ENCODE measurements at regions not wholly inside any gene's neighbourhood (a gene's known extent, or its start where the extent isn't known, plus 50 kb on each side); places are given as distances from the start of the nearest gene placed in this dataset.
A peak's percentile ranks its signal among the peaks of the same experiment; 100 is the strongest.

DNA sequence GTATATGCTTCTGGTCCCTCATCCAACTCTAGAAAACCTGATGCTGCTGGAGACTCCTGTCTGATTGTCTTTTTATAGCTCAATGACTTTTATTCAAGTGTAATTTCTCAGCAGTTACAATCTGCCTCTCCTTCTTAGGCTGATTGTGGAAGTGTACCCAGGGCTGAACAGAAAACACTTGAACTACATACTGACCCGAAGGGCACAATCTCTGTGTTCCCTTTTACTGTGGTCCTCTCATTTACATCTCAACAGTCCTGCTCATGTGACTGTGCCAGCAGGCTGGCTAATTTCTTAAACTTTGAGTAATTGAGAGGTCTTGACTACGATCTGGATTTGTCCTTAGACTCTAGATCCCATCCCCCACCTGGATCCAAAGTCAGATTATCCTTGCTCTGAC is 863.4 kb downstream of the PDHA2 start:
- Histone ChIP-seq H3K36me3 (replicated peaks; ENCODE audit: control insufficient read depth, insufficient read depth, low read length) (no peaks in the 10 kb centered on the region), H3K27me3 (ENCODE audit: control insufficient read depth, insufficient read depth, low read length) (no peaks in the 10 kb centered on the region), H3K4me3 (ENCODE audit: insufficient read depth, low read depth, low read length) (no peak overlapping the region)
- no peak for DNase-seq

DNA sequence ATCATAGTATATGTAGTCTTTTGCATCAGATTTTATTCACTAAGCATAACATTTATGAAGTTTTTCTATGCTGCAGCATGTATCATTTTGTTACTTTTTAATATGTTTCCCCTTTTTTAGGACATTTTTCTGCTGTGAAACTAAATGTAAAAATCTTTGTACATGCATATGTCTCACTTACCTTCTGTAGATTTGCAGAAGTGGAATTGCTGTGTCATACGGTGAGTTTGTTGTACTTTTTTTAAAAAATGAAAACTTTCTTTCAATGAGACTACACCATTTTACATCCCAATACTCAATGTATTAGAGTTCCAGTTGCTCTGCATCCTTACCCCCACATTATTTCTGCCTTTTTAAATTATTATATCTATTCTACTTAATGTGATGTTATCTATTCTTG is 868.9 kb downstream of the PDHA2 start:
- DNase-seq: no peak
- Histone ChIP-seq H3K4me3 (ENCODE audit: insufficient read depth, low read depth, low read length) (no peak overlapping the region), H3K36me3 (replicated peaks; ENCODE audit: control insufficient read depth, insufficient read depth, low read length) (no peaks in the 10 kb centered on the region), H3K27me3 (ENCODE audit: control insufficient read depth, insufficient read depth, low read length) (no peaks in the 10 kb centered on the region)

DNA sequence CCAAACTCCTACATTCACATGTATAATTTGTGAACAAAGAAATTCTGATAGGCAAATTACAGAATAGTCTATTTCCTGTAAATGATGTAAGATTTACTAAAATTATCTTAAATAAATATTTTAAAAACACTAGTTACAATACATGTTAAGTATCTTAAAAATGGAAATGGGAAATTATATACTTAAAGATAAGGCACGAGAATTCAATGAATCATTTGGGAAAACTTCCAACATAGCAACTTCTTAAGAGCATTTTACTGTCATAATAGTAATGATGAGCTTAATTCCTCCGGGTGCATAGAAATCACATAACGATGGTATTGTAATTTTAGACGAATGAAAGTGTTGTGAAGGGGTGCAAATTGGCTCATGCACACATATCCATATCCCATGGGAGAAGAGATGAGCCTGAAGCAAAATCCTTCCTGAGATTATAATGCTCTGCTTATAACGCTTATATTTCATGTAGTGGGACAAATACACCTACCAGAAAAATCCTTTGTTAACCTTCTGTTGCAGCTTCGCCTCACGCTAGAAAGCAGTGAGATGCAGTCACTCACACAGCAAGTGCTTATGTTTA is 873.5 kb downstream of the PDHA2 start:
- no peaks in the 10 kb centered on the region for H3K27me3 ChIP-seq (ENCODE audit: control insufficient read depth, insufficient read depth, low read length)
- DNase-seq: no peak
- no peaks in the 10 kb centered on the region for H3K36me3 ChIP-seq (replicated peaks; ENCODE audit: control insufficient read depth, insufficient read depth, low read length)
- no peak overlapping the region for H3K4me3 ChIP-seq (ENCODE audit: insufficient read depth, low read depth, low read length)

DNA sequence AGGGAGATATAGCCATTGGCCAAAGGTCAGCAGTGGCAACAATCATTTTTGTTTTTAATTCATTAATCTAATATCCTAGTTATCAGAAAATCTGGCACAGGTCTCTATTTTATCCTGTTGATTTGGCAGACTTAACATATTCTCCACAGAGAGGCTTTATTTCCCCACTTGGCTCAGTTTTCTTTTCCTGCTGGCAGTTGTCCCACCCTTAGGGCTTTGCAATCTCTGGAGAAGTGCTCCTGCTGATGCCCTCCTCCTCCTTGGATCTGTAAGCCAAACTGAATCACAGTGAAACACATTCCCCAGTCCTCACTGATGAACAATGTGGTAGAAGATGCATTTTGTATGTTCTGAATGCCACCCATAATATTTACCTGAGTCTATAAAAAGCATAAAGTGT is 889.7 kb downstream of the PDHA2 start:
- Histone ChIP-seq H3K27me3 (ENCODE audit: control insufficient read depth, insufficient read depth, low read length) (no peaks in the 10 kb centered on the region), H3K4me3 (ENCODE audit: insufficient read depth, low read depth, low read length) (no peak overlapping the region), H3K36me3 (replicated peaks; ENCODE audit: control insufficient read depth, insufficient read depth, low read length) (peaks cover 3% of the 10 kb centered on the region)
- DNase-seq: no peak

- H3K4me3 ChIP-seq (ENCODE audit: insufficient read depth, low read depth, low read length): no peak overlapping the region
- H3K27me3 ChIP-seq (ENCODE audit: control insufficient read depth, insufficient read depth, low read length): no peaks in the 10 kb centered on the region
- DNase-seq: no peak
- peaks cover 3% of the 10 kb centered on the region for H3K36me3 ChIP-seq (replicated peaks; ENCODE audit: control insufficient read depth, insufficient read depth, low read length)
Measured at GRCh38 chr4:96730432-96730831, 890.5 kb downstream of the PDHA2 start.

DNA sequence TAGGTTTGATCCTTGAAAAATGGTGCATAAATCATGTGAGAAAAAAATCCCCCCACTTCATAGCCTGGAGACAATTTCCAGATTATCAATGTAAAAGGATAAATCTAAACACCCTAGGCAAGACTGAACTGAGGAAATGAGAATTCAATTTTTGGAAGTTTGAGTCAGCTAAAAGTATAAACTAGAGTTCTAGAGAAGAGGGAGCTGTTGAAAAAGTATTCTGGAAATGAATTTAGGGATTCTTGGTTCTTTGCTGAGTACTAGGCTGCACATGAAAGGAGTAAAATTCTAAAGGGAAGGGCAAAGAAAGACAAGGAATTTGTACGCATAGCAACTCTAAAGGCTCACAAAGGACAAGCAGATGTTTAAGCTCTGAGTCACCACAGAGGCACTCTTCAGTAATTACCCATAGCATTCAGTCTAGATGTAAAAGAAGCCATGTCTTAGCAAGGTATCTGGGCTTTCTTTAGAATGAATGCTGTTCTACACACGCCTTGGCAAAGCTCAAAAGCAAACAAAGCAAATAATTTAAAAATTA is 896.5 kb downstream of the PDHA2 start:
- Histone ChIP-seq H3K27me3 (ENCODE audit: control insufficient read depth, insufficient read depth, low read length) (no peaks in the 10 kb centered on the region), H3K36me3 (replicated peaks; ENCODE audit: control insufficient read depth, insufficient read depth, low read length) (peaks cover 3% of the 10 kb centered on the region), H3K4me3 (ENCODE audit: insufficient read depth, low read depth, low read length) (no peak overlapping the region)
- DNase-seq: peak; percentile 48

- H3K36me3 ChIP-seq (replicated peaks; ENCODE audit: control insufficient read depth, insufficient read depth, low read length): peaks cover 1% of the 10 kb centered on the region
- DNase-seq: no peak
- no peaks in the 10 kb centered on the region for H3K27me3 ChIP-seq (ENCODE audit: control insufficient read depth, insufficient read depth, low read length)
- no peak overlapping the region for H3K4me3 ChIP-seq (ENCODE audit: insufficient read depth, low read depth, low read length)
Measured at GRCh38 chr4:96739101-96739500, 899.2 kb downstream of the PDHA2 start.

DNA sequence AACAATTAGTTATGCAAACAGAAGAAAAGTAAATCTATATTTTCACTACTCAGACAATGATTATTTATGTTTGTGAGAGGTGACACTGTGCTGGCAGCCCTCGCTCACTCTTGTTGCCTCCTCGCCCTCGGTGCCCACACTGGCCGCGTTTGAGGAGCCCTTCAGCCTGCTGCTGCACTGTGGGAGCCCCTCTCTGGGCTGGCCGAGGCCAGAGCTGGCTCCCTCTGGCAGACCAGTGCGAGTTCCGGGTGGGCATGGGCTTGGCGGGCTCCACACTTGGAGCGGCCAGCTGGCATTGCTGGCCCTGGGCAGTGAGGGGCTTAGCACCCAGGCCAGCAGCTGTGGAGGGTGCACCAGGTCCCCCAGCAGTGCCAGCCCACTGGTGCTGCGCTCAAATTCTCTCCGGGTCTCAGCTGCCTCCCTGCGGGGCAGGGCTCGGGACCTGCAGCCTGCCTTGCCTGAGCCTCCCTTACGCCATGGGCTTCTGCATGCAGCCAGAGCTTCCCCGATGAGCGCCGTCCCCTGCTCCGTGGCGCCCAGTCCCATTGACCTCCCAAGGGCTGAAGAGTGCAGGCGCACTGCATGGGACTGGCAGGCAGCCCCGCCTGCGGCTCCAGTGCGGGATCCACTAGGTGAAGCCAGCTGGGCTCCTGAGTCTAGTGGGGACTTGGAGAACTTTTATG is 902.6 kb downstream of the PDHA2 start:
- no peaks in the 10 kb centered on the region; the same call in 1 of the 2 replicates for H3K36me3 ChIP-seq (replicated peaks; ENCODE audit: control insufficient read depth, insufficient read depth, low read length)
- no peaks in the 10 kb centered on the region for H3K27me3 ChIP-seq (ENCODE audit: control insufficient read depth, insufficient read depth, low read length)
- DNase-seq: no peak
- no peak overlapping the region for H3K4me3 ChIP-seq (ENCODE audit: insufficient read depth, low read depth, low read length)

GRCh38 chr4:96744676-96745075 is 904.8 kb downstream of the PDHA2 start:
- DNase-seq: no peak
- Histone ChIP-seq H3K4me3 (ENCODE audit: insufficient read depth, low read depth, low read length) (no peak overlapping the region), H3K36me3 (replicated peaks; ENCODE audit: control insufficient read depth, insufficient read depth, low read length) (no peaks in the 10 kb centered on the region), H3K27me3 (ENCODE audit: control insufficient read depth, insufficient read depth, low read length) (no peaks in the 10 kb centered on the region)

DNA sequence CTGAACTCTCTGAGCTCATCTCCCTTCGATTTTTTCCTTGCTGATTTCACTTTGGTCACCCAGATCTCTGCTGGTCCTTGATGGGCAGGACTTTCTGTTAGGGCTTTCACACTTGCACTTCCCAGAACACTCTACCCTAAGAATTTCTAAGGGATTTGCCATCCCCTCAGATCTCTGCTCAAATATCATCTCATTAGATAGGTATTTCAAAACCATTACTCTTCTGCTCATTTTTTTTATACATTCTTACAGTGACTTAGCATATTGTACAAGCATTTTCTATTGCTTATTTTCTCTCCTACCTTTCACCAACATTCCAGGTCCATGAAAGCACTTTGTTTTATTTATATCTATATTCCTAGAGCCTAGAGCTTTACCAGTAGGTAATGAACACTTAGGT is 913.3 kb downstream of the PDHA2 start:
- H3K4me3 ChIP-seq (ENCODE audit: insufficient read depth, low read depth, low read length): no peak overlapping the region
- DNase-seq: no peak
- H3K36me3 ChIP-seq (replicated peaks; ENCODE audit: control insufficient read depth, insufficient read depth, low read length): no peaks in the 10 kb centered on the region
- H3K27me3 ChIP-seq (ENCODE audit: control insufficient read depth, insufficient read depth, low read length): no peaks in the 10 kb centered on the region

DNA sequence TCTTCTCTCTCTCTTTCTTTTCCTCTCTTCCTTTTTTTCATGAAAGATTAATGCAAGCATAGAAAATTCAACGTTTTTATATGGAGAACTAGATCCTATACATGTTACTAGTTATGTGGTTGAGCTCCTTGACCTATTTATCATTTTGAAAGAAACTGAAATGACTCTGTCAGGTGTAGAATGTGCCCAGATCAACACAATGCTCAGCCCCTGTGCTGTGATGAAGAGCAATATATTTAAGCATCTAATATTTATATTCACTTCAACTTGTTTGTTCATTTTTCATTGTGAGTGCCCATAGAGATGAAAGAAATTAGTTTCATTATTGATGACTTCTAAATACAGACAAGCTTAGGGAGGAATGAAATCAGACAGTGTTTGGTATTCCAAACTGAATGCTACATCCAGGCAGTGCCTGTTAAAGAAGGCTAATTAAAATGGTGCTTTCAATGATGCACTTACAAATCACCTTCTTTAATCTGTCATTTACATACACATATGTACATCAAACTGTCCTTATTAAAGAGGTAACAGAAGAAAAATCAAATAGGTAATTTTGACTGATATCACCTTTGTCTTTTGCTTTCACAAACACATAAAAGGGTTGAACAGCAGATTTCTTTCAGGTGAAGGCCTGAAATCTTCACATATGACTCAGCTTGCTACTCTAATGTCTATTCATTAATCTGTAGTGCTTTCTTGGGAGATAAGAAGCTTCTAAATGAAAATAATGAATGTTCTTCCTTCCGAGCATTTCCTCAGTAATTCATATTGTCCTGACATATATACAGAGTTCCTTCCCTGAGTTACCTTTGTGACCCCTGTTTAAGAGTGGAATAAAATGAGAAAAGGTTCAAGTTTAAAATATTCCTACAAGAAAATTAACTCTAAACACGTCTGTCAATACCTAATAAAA is 915.9 kb downstream of the PDHA2 start:
- Histone ChIP-seq H3K36me3 (replicated peaks; ENCODE audit: control insufficient read depth, insufficient read depth, low read length) (no peaks in the 10 kb centered on the region), H3K27me3 (ENCODE audit: control insufficient read depth, insufficient read depth, low read length) (no peaks in the 10 kb centered on the region), H3K4me3 (ENCODE audit: insufficient read depth, low read depth, low read length) (no peak overlapping the region)
- DNase-seq: no peak

DNA sequence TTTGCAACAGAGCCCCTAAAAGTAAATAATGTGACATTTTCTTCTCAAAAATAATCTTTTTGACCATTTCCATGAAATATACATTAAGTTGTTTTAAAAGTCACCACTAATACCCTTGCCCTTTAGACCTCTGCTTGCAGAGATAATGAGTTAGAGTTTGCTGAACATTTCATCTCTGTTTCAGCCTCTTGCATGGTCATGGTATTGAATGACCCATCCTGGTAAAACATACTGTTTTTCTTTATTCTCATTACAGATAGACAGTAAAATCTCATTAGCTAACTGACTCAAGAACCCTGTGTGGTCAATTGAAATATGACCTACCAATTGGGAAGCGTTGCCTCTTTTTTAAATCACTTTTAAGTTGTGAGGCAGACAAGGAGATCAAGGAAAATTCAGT is 916.7 kb downstream of the PDHA2 start:
- H3K27me3 ChIP-seq (ENCODE audit: control insufficient read depth, insufficient read depth, low read length): no peaks in the 10 kb centered on the region
- H3K4me3 ChIP-seq (ENCODE audit: insufficient read depth, low read depth, low read length): no peak overlapping the region
- H3K36me3 ChIP-seq (replicated peaks; ENCODE audit: control insufficient read depth, insufficient read depth, low read length): no peaks in the 10 kb centered on the region
- DNase-seq: no peak

DNA sequence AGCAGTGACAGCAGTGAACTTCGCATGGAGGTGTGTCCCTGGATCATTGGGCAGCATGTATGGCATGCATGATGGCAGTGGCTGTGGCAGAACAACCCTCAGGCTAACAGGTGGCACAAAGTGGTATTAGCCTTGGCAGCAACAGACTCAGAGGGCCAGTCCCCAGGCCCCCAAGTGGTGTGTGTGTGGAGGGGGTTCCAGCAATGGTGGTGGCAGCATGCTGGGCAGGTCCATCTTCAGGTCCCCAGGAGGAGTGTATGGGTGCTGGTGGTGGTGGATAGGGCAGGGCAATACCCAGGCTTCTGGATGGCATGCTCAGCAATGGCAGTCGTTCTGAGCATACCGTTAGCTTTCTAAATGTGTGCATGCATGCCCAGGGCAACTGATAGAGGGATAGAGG is 923.7 kb downstream of the PDHA2 start:
- Histone ChIP-seq H3K36me3 (replicated peaks; ENCODE audit: control insufficient read depth, insufficient read depth, low read length) (no peaks in the 10 kb centered on the region), H3K27me3 (ENCODE audit: control insufficient read depth, insufficient read depth, low read length) (no peaks in the 10 kb centered on the region), H3K4me3 (ENCODE audit: insufficient read depth, low read depth, low read length) (no peak overlapping the region)
- no peak for DNase-seq

DNA sequence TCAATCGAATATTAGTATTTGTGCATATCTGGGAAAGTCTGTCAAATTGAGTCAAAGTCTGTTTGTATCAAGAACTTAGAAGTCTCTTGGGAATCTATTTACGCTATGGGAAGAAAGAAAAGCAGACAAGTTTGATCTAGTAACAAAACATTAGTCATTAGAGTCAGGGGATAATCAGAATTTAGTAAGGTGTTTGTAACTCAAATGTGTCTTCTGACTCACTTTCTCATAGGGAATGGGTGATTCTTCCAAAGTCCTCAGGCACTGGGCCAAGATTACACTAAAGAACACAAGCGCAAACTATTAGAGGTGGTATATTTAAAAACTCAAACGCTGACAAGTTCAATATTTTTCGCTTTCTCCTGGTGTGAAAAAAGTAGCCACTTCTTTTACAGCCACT is 926.5 kb downstream of the PDHA2 start:
- H3K36me3 ChIP-seq (replicated peaks; ENCODE audit: control insufficient read depth, insufficient read depth, low read length): no peaks in the 10 kb centered on the region
- no peak for DNase-seq
- H3K27me3 ChIP-seq (ENCODE audit: control insufficient read depth, insufficient read depth, low read length): no peaks in the 10 kb centered on the region
- no peak overlapping the region for H3K4me3 ChIP-seq (ENCODE audit: insufficient read depth, low read depth, low read length)

Measured in H7 (cell line).